ENCODE measurements at regions not wholly inside any gene's neighbourhood (a gene's known extent, or its start where the extent isn't known, plus 50 kb on each side); places are given as distances from the start of the nearest gene placed in this dataset.

GRCh38 chr12:118714500-118714899 lies 266.8 kb upstream of the SRRM4 start:
- no peak overlapping the region for H3K4me3 ChIP-seq (ENCODE audit: low read depth, low read length)
- no peak for TF ChIP-seq CTCF (IDR thresholded peaks at IDR 0.05; ENCODE audit: insufficient read depth, low read length)
- no peak for DNase-seq (ENCODE audit: low read depth)

- DNase-seq (ENCODE audit: low read depth) = no peak
- no peak for TF ChIP-seq CTCF (IDR thresholded peaks at IDR 0.05; ENCODE audit: insufficient read depth, low read length)
Measured at GRCh38 chr12:118715647-118716046, 265.7 kb upstream of the SRRM4 start.

GRCh38 chr12:118727196-118727978 lies 254.0 kb upstream of the SRRM4 start:
- no peak for TF ChIP-seq CTCF (IDR thresholded peaks at IDR 0.05; ENCODE audit: insufficient read depth, low read length)
- DNase-seq (ENCODE audit: low read depth) = no peak
- no peak overlapping the region for H3K4me3 ChIP-seq (ENCODE audit: low read depth, low read length)

More at GRCh38 chr12:118715647-118716046, 265.7 kb upstream of the SRRM4 start:
- no peak overlapping the region for H3K4me3 ChIP-seq (ENCODE audit: low read depth, low read length)

GRCh38 chr12:118727979-118728366 lies 253.4 kb upstream of the SRRM4 start:
- DNase-seq (ENCODE audit: low read depth) = no peak
- TF ChIP-seq CTCF (IDR thresholded peaks at IDR 0.05; ENCODE audit: insufficient read depth, low read length) = no peak
- no peak overlapping the region for H3K4me3 ChIP-seq (ENCODE audit: low read depth, low read length)

- no peak for TF ChIP-seq CTCF (IDR thresholded peaks at IDR 0.05; ENCODE audit: insufficient read depth, low read length)
- DNase-seq (ENCODE audit: low read depth) = no peak
Measured at GRCh38 chr12:118734266-118734665, 247.1 kb upstream of the SRRM4 start.

GRCh38 chr12:118737985-118738540 lies 243.3 kb upstream of the SRRM4 start:
- TF ChIP-seq CTCF (IDR thresholded peaks at IDR 0.05; ENCODE audit: insufficient read depth, low read length) = no peak
- H3K4me3 ChIP-seq (ENCODE audit: low read depth, low read length) = no peak overlapping the region

More at GRCh38 chr12:118734266-118734665, 247.1 kb upstream of the SRRM4 start:
- no peak overlapping the region for H3K4me3 ChIP-seq (ENCODE audit: low read depth, low read length)

More at GRCh38 chr12:118737985-118738540, 243.3 kb upstream of the SRRM4 start:
- no peak for DNase-seq (ENCODE audit: low read depth)

All from fibroblast of the aortic adventitia (primary cell).